ENCODE measurements at regions not wholly inside any gene's neighbourhood (a gene's known extent, or its start where the extent isn't known, plus 50 kb on each side); places are given as distances from the start of the nearest gene placed in this dataset.
A peak's percentile ranks its signal among the peaks of the same experiment; 100 is the strongest.

GRCh38 chr10:47077941-47078340, 166.7 kb downstream of the PTPN20 start:
- no peak for DNase-seq (ENCODE audit: low read depth)

- no peak for DNase-seq (ENCODE audit: low read depth)
Observed at GRCh38 chr10:47078393-47079203, 167.4 kb downstream of the PTPN20 start.

- DNase-seq (ENCODE audit: low read depth): peak; percentile 17
Observed at GRCh38 chr10:47079204-47079580, 168.0 kb downstream of the PTPN20 start.

- no peak for DNase-seq (ENCODE audit: low read depth)
Observed at GRCh38 chr10:47081264-47081663, 170.0 kb downstream of the PTPN20 start.

GRCh38 chr10:47082055-47082784, 171.0 kb downstream of the PTPN20 start:
- DNase-seq (ENCODE audit: low read depth): no peak

- no peak for DNase-seq (ENCODE audit: low read depth)
Observed at GRCh38 chr10:47087667-47088066, 176.4 kb downstream of the PTPN20 start.

GRCh38 chr10:47088656-47089354, 177.6 kb downstream of the PTPN20 start:
- DNase-seq (ENCODE audit: low read depth): no peak

- no peak for DNase-seq (ENCODE audit: low read depth)
Observed at GRCh38 chr10:47090042-47090441, 178.8 kb downstream of the PTPN20 start.

GRCh38 chr10:47090903-47091302, 179.7 kb downstream of the PTPN20 start:
- no peak for DNase-seq (ENCODE audit: low read depth)

GRCh38 chr10:47091421-47091820, 180.2 kb downstream of the PTPN20 start:
- no peak for DNase-seq (ENCODE audit: low read depth)

- DNase-seq (ENCODE audit: low read depth): no peak
Observed at GRCh38 chr10:47092376-47092775, 181.1 kb downstream of the PTPN20 start.

- DNase-seq (ENCODE audit: low read depth): no peak
Observed at GRCh38 chr10:47092831-47093230, 181.6 kb downstream of the PTPN20 start.

- no peak for DNase-seq (ENCODE audit: low read depth)
Observed at GRCh38 chr10:47094126-47094525, 182.9 kb downstream of the PTPN20 start.

- no peak for DNase-seq (ENCODE audit: low read depth)
Observed at GRCh38 chr10:47094636-47095035, 183.4 kb downstream of the PTPN20 start.

GRCh38 chr10:47095211-47095610, 184.0 kb downstream of the PTPN20 start:
- no peak for DNase-seq (ENCODE audit: low read depth)

- no peak for DNase-seq (ENCODE audit: low read depth)
Observed at GRCh38 chr10:47095848-47096612, 184.8 kb downstream of the PTPN20 start.

- DNase-seq (ENCODE audit: low read depth): no peak
Observed at GRCh38 chr10:47098238-47098637, 187.0 kb downstream of the PTPN20 start.

- no peak for DNase-seq (ENCODE audit: low read depth)
Observed at GRCh38 chr10:47098964-47099363, 187.7 kb downstream of the PTPN20 start.

GRCh38 chr10:47099474-47099873, 188.2 kb downstream of the PTPN20 start:
- no peak for DNase-seq (ENCODE audit: low read depth)

- DNase-seq (ENCODE audit: low read depth): no peak
Observed at GRCh38 chr10:47101196-47101595, 190.0 kb downstream of the PTPN20 start.

- no peak for DNase-seq (ENCODE audit: low read depth)
Observed at GRCh38 chr10:47101807-47102206, 190.6 kb downstream of the PTPN20 start.

GRCh38 chr10:47104151-47104605, 192.9 kb downstream of the PTPN20 start:
- DNase-seq (ENCODE audit: low read depth): no peak
